H9 (cell line): ENCODE measurements at regions not wholly inside any gene's neighbourhood (a gene's known extent, or its start where the extent isn't known, plus 50 kb on each side); places are given as distances from the start of the nearest gene placed in this dataset.

Source experiments
- DNase-seq: peaks from one replicate; pipeline ENCODE4 v3.0.0-alpha.2; 2017
- H2AFZ ChIP-seq: one replicate; pipeline ENCODE4 v1.6.1; 2013; ENCODE audit warnings: mild to moderate bottlenecking, low read length, control low read depth, moderate library complexity
- H2AK5ac ChIP-seq: 2 replicates; pipeline ENCODE4 v1.6.1; 2013; ENCODE audit warnings: low read length, control low read depth, mixed read lengths; ENCODE audit not compliant: insufficient read length
- H2BK120ac ChIP-seq: one replicate; pipeline ENCODE4 v1.6.1; 2013; ENCODE audit warnings: low read depth, mild to moderate bottlenecking, low read length, control low read depth, inconsistent platforms; ENCODE audit not compliant: poor library complexity, severe bottlenecking
- H2BK12ac ChIP-seq: 2 replicates; pipeline ENCODE4 v1.6.1; 2013; ENCODE audit warnings: low read length, control low read depth, mixed read lengths, low read depth; ENCODE audit not compliant: insufficient read length
- H2BK15ac ChIP-seq: 2 replicates; pipeline ENCODE4 v1.6.1; 2013; ENCODE audit warnings: low read depth, low read length, control low read depth
- H2BK20ac ChIP-seq: one replicate; pipeline ENCODE4 v1.6.1; 2013; ENCODE audit warnings: low read depth, mild to moderate bottlenecking, low read length, control low read depth, inconsistent platforms; ENCODE audit not compliant: poor library complexity, severe bottlenecking
- H2BK5ac ChIP-seq: 2 replicates; pipeline ENCODE4 v1.6.1; 2013; ENCODE audit warnings: low read length, control low read depth, mixed read lengths; ENCODE audit not compliant: insufficient read length
- H3K14ac ChIP-seq: 2 replicates; pipeline ENCODE4 v1.6.1; 2013; ENCODE audit warnings: low read length, control low read depth; ENCODE audit not compliant: insufficient read depth
- H3K18ac ChIP-seq: 2 replicates; pipeline ENCODE4 v1.6.1; 2013; ENCODE audit warnings: low read depth, mild to moderate bottlenecking, mixed read lengths, low read length, control low read depth; ENCODE audit not compliant: insufficient read length
- H3K23ac ChIP-seq: 2 replicates; pipeline ENCODE4 v1.6.1; 2013; ENCODE audit warnings: low read length, control low read depth, mixed read lengths, low read depth; ENCODE audit not compliant: insufficient read length
- H3K23me2 ChIP-seq: 2 replicates; pipeline ENCODE4 v1.6.1; 2013; ENCODE audit warnings: low read depth, mild to moderate bottlenecking, mixed read lengths, low read length, control low read depth; ENCODE audit not compliant: insufficient read length, poor library complexity, severe bottlenecking
- H3K27ac ChIP-seq: 2 replicates; pipeline ENCODE4 v1.5.1; 2013; ENCODE audit warnings: low read length, control low read depth, mixed read lengths, low read depth; ENCODE audit not compliant: insufficient read length
- H3K27me3 ChIP-seq: 2 replicates; pipeline ENCODE4 v1.6.1; 2013; ENCODE audit warnings: low read length, control low read depth, inconsistent platforms; ENCODE audit not compliant: insufficient read depth
- H3K4ac ChIP-seq: 2 replicates; pipeline ENCODE4 v1.6.1; 2013; ENCODE audit warnings: low read depth, mild to moderate bottlenecking, control low read depth, inconsistent platforms, low read length, moderate library complexity
- H3K4me1 ChIP-seq: 2 replicates; pipeline ENCODE4 v1.6.1; 2013; ENCODE audit warnings: low read length, control low read depth, inconsistent platforms; ENCODE audit not compliant: insufficient read depth
- H3K4me2 ChIP-seq: 2 replicates; pipeline ENCODE4 v1.6.1; 2013; ENCODE audit warnings: low read length, control low read depth, mixed read lengths; ENCODE audit not compliant: insufficient read length, insufficient read depth
- H3K56ac ChIP-seq: 2 replicates; pipeline ENCODE4 v1.6.1; 2013; ENCODE audit warnings: low read depth, mild to moderate bottlenecking, mixed read lengths, low read length, control low read depth; ENCODE audit not compliant: insufficient read length
- H3K79me1 ChIP-seq: 2 replicates; pipeline ENCODE4 v1.6.1; 2013; ENCODE audit warnings: low read depth, mild to moderate bottlenecking, moderate library complexity, low read length, control low read depth, inconsistent platforms; ENCODE audit not compliant: insufficient read depth, poor library complexity, severe bottlenecking
- H3K79me2 ChIP-seq: 2 replicates; pipeline ENCODE4 v1.6.1; 2013; ENCODE audit warnings: low read length, control low read depth, inconsistent platforms; ENCODE audit not compliant: insufficient read depth
- H3K9ac ChIP-seq: 2 replicates; pipeline ENCODE4 v1.6.1; 2013; ENCODE audit warnings: low read length, control low read depth, mixed read lengths; ENCODE audit not compliant: insufficient read length; ENCODE audit errors: extremely low read depth
- H3K9me3 ChIP-seq: one replicate; pipeline ENCODE4 v1.6.1; 2013; ENCODE audit warnings: low read depth, low read length, inconsistent platforms; ENCODE audit not compliant: control insufficient read depth
- H3T11ph ChIP-seq: one replicate; pipeline ENCODE4 v1.6.1; 2013; ENCODE audit warnings: mild to moderate bottlenecking, low read length, control low read depth, inconsistent platforms
- H4K20me1 ChIP-seq: one replicate; pipeline ENCODE4 v1.6.1; 2013; ENCODE audit not compliant: control insufficient read depth, insufficient read length, insufficient read depth
- H4K5ac ChIP-seq: 2 replicates; pipeline ENCODE4 v1.6.1; 2013; ENCODE audit warnings: low read depth, mild to moderate bottlenecking, mixed read lengths, low read length, control low read depth; ENCODE audit not compliant: insufficient read length
- H4K8ac ChIP-seq: replicated peaks from 2 replicates; pipeline ENCODE4 v1.6.1; 2013; ENCODE audit warnings: low read length, control low read depth, mixed read lengths, low read depth; ENCODE audit not compliant: insufficient read length
- H4K91ac ChIP-seq: 2 replicates; pipeline ENCODE4 v1.6.1; 2013; ENCODE audit warnings: low read depth, mild to moderate bottlenecking, moderate library complexity, mixed read lengths, low read length, control low read depth; ENCODE audit not compliant: insufficient read length
- H3K27ac Mint-ChIP-seq, 3 experiments: 2 replicates in 2 of 3; 3 replicates in 1 of 3; pipeline ENCODE4 v1.8.0; 2020 to 2021; ENCODE audit warnings: mixed read lengths in 3 of 3, mild to moderate bottlenecking in 1 of 3, moderate library complexity in 1 of 3
- H3K27me3 Mint-ChIP-seq: 2 replicates; pipeline ENCODE4 v1.8.0; 2021; ENCODE audit warnings: low read depth, mild to moderate bottlenecking, moderate library complexity, mixed read lengths
- H3K36me3 Mint-ChIP-seq, 3 experiments: 2 replicates in 2 of 3; 3 replicates in 1 of 3; pipeline ENCODE4 v1.8.0; 2020 to 2021; ENCODE audit warnings: low read depth in 3 of 3, mixed read lengths in 3 of 3; ENCODE audit not compliant: insufficient read depth in 1 of 3
- H3K4me1 Mint-ChIP-seq, 2 experiments: 2 replicates each; pipeline ENCODE4 v1.8.0; 2020; ENCODE audit warnings: mixed read lengths in 2 of 2
- H3K4me3 Mint-ChIP-seq, 2 experiments: 2 replicates in 1 of 2; 3 replicates in 1 of 2; pipeline ENCODE4 v1.8.0; 2020 to 2021; ENCODE audit warnings: mild to moderate bottlenecking in 2 of 2, mixed read lengths in 2 of 2, moderate library complexity in 1 of 2
- H3K9me3 Mint-ChIP-seq, 2 experiments: 2 replicates in 1 of 2; 3 replicates in 1 of 2; pipeline ENCODE4 v1.8.0; 2020; ENCODE audit warnings: mild to moderate bottlenecking in 2 of 2, mixed read lengths in 2 of 2, moderate library complexity in 1 of 2
- WGBS: extraction: QIAGEN DNeasy Blood & Tissue Kit; methylation state at CpG from one replicate; pipeline ENCODE4 v1.1.7; 2013; ENCODE audit warnings: missing lambda C conversion rate, low lambda C conversion rate, mixed read lengths; ENCODE audit not compliant: insufficient read length; ENCODE audit errors: extremely low coverage; 5-methylcytosine and 5-hydroxymethylcytosine counted together
- TF ChIP-seq, protein P1 (sequence below): fragments of 200-600 bp; sonication (generic); conservative IDR thresholded peaks from 3 replicates; pipeline ENCODE4 v1.8.0; 2021; ENCODE audit warnings: antibody characterized with exemption, mild to moderate bottlenecking

DNA sequence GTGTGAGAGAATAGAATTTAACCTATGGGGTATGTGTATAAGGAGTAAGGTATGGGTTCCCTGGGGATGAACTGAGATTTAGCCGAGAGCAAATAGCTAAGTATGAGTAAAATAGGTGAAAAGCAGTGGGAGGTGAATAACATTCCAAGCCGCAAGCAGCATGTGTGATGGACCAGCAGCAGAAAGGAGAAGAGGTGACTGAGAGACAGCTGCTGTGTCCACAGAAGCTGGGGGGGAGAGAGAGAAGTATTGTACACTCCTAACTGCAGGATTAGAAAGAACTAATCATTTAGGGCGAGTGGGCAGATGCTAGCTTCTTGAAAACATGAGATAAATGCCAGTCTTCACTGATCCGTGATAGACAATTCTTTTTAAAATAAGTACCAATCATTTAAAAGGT lies 296.0 kb downstream of the KLHL4 start:
- Histone ChIP-seq H2BK5ac (no peak overlapping the region), H3K27me3 (no peaks in the 10 kb centered on the region), H2BK12ac (no peak overlapping the region), H2BK120ac (no peak overlapping the region), H3K4me2 (no peak overlapping the region), H3K23me2 (no peaks in the 10 kb centered on the region), H4K5ac (no peak overlapping the region), H3K79me1 (no peaks in the 10 kb centered on the region), H3K9ac (no peak overlapping the region), H2AK5ac (no peak overlapping the region), H3K56ac (no peak overlapping the region), H3K14ac (no peak overlapping the region), H3K23ac (no peak overlapping the region), H3K9me3 (no peaks in the 10 kb centered on the region), H2AFZ (no peak overlapping the region), H2BK15ac (no peak overlapping the region), H4K8ac (no peak overlapping the region), H3K18ac (no peak overlapping the region), H2BK20ac (no peak overlapping the region), H3K27ac (no peak overlapping the region), H4K91ac (no peak overlapping the region), H3T11ph (no peak overlapping the region), H4K20me1 (no peaks in the 10 kb centered on the region), H3K4ac (no peak overlapping the region), H3K4me1 (no peaks in the 10 kb centered on the region), H3K79me2 (no peaks in the 10 kb centered on the region)
- peaks cover 5% of the 10 kb centered on the region in 2 experiments; a peak in 3 of 4 replicates for H3K4me1 Mint-ChIP-seq
- no CpG with 5 or more reads among the region's 4 CpGs for WGBS
- no peak for DNase-seq
- 0 out of 7 replicates have a peak overlapping the region, but pooled peaks of 1 of the 3 experiments have one; percentile 83 for H3K27ac Mint-ChIP-seq
- no peak overlapping the region for H3K4me3 Mint-ChIP-seq
- H3K36me3 Mint-ChIP-seq = no peaks in the 10 kb centered on the region
- TF ChIP-seq, protein P1, sequence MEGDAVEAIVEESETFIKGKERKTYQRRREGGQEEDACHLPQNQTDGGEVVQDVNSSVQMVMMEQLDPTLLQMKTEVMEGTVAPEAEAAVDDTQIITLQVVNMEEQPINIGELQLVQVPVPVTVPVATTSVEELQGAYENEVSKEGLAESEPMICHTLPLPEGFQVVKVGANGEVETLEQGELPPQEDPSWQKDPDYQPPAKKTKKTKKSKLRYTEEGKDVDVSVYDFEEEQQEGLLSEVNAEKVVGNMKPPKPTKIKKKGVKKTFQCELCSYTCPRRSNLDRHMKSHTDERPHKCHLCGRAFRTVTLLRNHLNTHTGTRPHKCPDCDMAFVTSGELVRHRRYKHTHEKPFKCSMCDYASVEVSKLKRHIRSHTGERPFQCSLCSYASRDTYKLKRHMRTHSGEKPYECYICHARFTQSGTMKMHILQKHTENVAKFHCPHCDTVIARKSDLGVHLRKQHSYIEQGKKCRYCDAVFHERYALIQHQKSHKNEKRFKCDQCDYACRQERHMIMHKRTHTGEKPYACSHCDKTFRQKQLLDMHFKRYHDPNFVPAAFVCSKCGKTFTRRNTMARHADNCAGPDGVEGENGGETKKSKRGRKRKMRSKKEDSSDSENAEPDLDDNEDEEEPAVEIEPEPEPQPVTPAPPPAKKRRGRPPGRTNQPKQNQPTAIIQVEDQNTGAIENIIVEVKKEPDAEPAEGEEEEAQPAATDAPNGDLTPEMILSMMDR = no peak
- no peaks in the 10 kb centered on the region for H3K27me3 Mint-ChIP-seq
- no peaks in the 10 kb centered on the region; a peak in 1 of 5 replicates for H3K9me3 Mint-ChIP-seq
